Endothelial cell of umbilical vein (primary cell): ENCODE measurements at regions not wholly inside any gene's neighbourhood (a gene's known extent, or its start where the extent isn't known, plus 50 kb on each side); places are given as distances from the start of the nearest gene placed in this dataset.

ENCODE experiments used
- BruUV-seq: library from RNA; stranded (reverse); fragments of 400-500 nt; replicated peaks from 2 replicates; lab custom pipeline; 2021; lab: Mats Ljungman, UMichigan
- CTCF ChIA-PET: fragments of 300-600, 350-600 bp; sonication (Branson Sonifier 250); formaldehyde crosslinking; loops from one replicate; lab custom pipeline; 2021; ENCODE audit warnings: antibody characterized with exemption, inconsistent platforms; lab: Charles Lee
- POLR2A ChIA-PET: fragments of 300-600, 350-600 bp; sonication (Branson Sonifier 250); formaldehyde crosslinking; loops from one replicate; lab custom pipeline; 2021; ENCODE audit warnings: antibody characterized with exemption, inconsistent platforms; lab: Charles Lee
- DNase-seq: peaks from one replicate; pipeline ENCODE4 v3.0.0-alpha.2; 2011; ENCODE audit warnings: low read depth, low spot score
- FAIRE-seq: peaks from 2 replicates; lab custom pipeline; 2011; peaks lifted over from hg19 to GRCh38; lab: Jason Lieb, UNC
- H2AFZ ChIP-seq: 2 replicates; pipeline ENCODE4 v1.6.0; 2012; ENCODE audit warnings: low read depth, low read length, control low read depth, inconsistent platforms
- H3K27ac ChIP-seq: 2 replicates; pipeline ENCODE4 v1.5.1; 2011; ENCODE audit warnings: low read depth, mild to moderate bottlenecking, control low read depth, low read length, moderate library complexity; ENCODE audit not compliant: insufficient read depth
- H3K27me3 ChIP-seq, 2 experiments: 2 replicates each; pipeline versions ENCODE4 v1.6.0 to v1.6.1; 2011; ENCODE audit warnings: low read length in 2 of 2, mixed read lengths in 1 of 2; ENCODE audit not compliant: control insufficient read depth in 2 of 2, insufficient read depth in 2 of 2
- H3K36me3 ChIP-seq, 2 experiments: 2 replicates in 1 of 2; 3 replicates in 1 of 2; pipeline ENCODE4 v1.5.1; 2011; ENCODE audit warnings: low read length in 2 of 2, mild to moderate bottlenecking in 1 of 2, moderate library complexity in 1 of 2; ENCODE audit not compliant: control insufficient read depth in 2 of 2, insufficient read depth in 2 of 2; ENCODE audit errors: extremely low read depth in 1 of 2
- H3K4me1 ChIP-seq: 3 replicates; pipeline ENCODE4 v1.5.1; 2011; ENCODE audit warnings: mild to moderate bottlenecking, low read length; ENCODE audit not compliant: control insufficient read depth, insufficient read depth; ENCODE audit errors: extremely low read depth
- H3K4me2 ChIP-seq: 2 replicates; pipeline ENCODE4 v1.6.1; 2011; ENCODE audit warnings: low read length, control low read depth, mixed read lengths; ENCODE audit not compliant: insufficient read depth
- H3K4me3 ChIP-seq, 3 experiments: fragments of 200-600 bp in 1 of 3; sonication (generic), shearing (Covaris generic) in 1 of 3; replicated peaks in 1 of 3; 2 replicates each; pipeline ENCODE4 v1.5.1; 2011 to 2016; ENCODE audit warnings: control low read depth in 3 of 3, low read length in 3 of 3, mild to moderate bottlenecking in 2 of 3, inconsistent platforms in 1 of 3, low read depth in 1 of 3, moderate library complexity in 1 of 3; ENCODE audit not compliant: insufficient read depth in 1 of 3
- H3K79me2 ChIP-seq: 2 replicates; pipeline ENCODE4 v1.6.0; 2012; ENCODE audit warnings: low read length, inconsistent platforms; ENCODE audit not compliant: control insufficient read depth, insufficient read depth
- H3K9ac ChIP-seq: replicated peaks from 2 replicates; pipeline ENCODE3; 2011; ENCODE audit warnings: low read length, control low read depth; ENCODE audit not compliant: insufficient read depth; ENCODE audit errors: extremely low read depth
- H3K9me1 ChIP-seq: replicated peaks from 3 replicates; pipeline ENCODE4 v1.6.0; 2011; ENCODE audit warnings: mild to moderate bottlenecking, low read length; ENCODE audit not compliant: control insufficient read depth, insufficient read depth; ENCODE audit errors: extremely low read depth
- H3K9me3 ChIP-seq: replicated peaks from 2 replicates; pipeline ENCODE4 v1.5.1; 2012; ENCODE audit warnings: low read length, inconsistent platforms; ENCODE audit not compliant: control insufficient read depth, insufficient read depth
- H4K20me1 ChIP-seq: replicated peaks from 2 replicates; pipeline ENCODE3; 2011; ENCODE audit warnings: mild to moderate bottlenecking, low read length; ENCODE audit not compliant: control insufficient read depth, insufficient read depth; ENCODE audit errors: extremely low read depth
- CTCF ChIP-seq, 2 donors: IDR thresholded peaks; 1 replicate in 1 of 2; 2 replicates in 1 of 2; pipeline ENCODE4 v1.5.1; 2011; ENCODE audit warnings: low read length in 2 of 2, mild to moderate bottlenecking in 2 of 2, moderate library complexity in 2 of 2, control low read depth in 1 of 2, inconsistent platforms in 1 of 2, low read depth in 1 of 2; ENCODE audit not compliant: insufficient read depth in 1 of 2; ENCODE audit errors: extremely low read depth in 1 of 2
- EZH2 ChIP-seq: IDR thresholded peaks from 2 replicates; pipeline ENCODE4 v1.6.1; 2012; ENCODE audit warnings: borderline replicate concordance, low read depth, mild to moderate bottlenecking, moderate library complexity, low read length, inconsistent platforms; ENCODE audit not compliant: severe bottlenecking
- GATA2 ChIP-seq: IDR thresholded peaks from 2 replicates; pipeline ENCODE4 v1.7.0; 2011; ENCODE audit warnings: low read depth, mild to moderate bottlenecking, moderate library complexity, mixed read lengths, low read length; ENCODE audit not compliant: insufficient read length, insufficient read depth
- JUN ChIP-seq: IDR thresholded peaks from 2 replicates; pipeline ENCODE4 v1.6.1; 2011; ENCODE audit warnings: borderline replicate concordance, low read depth; ENCODE audit not compliant: insufficient read length, insufficient read depth
- MYC ChIP-seq: IDR thresholded peaks from one replicate; pipeline ENCODE4 v1.6.1; 2011; ENCODE audit warnings: mild to moderate bottlenecking, low read depth, low read length
- dilution Hi-C: fragments of 300-500 bp; cut with MboI; formaldehyde crosslinking; loops from one replicate; pipeline ENCODE4 v1.15.0; 2019; ENCODE audit warnings: low sequenced_read_pairs; ENCODE audit not compliant: extremely low pct_ligation_motif_present
- intact Hi-C: fragments of 100-400 bp; cut with micrococcal nuclease; formaldehyde crosslinking; loops from one replicate; pipeline ENCODE4 v1.10.0; 2022

GRCh38 chr7:46133072-46133471, 212.0 kb upstream of the IGFBP3 start:
- DNase-seq (no peak), FAIRE-seq (no peak)
- Histone ChIP-seq H3K9me1 (no peaks in the 10 kb centered on the region), H3K4me2 (no peak overlapping the region), H3K4me1 (no peaks in the 10 kb centered on the region), H4K20me1 (no peaks in the 10 kb centered on the region), H2AFZ (no peak overlapping the region), H3K9ac (no peak overlapping the region), H3K27ac (no peak overlapping the region), H3K9me3 (no peaks in the 10 kb centered on the region), H3K4me3 (no peak overlapping the region), H3K36me3 (no peaks in the 10 kb centered on the region), H3K79me2 (no peaks in the 10 kb centered on the region), H3K27me3 (no peaks in the 10 kb centered on the region)
- ChIA-PET CTCF (no interaction called here), POLR2A (no interaction called here)
- dilution Hi-C loops (no loop called here), intact Hi-C loops (no loop called here)
- BruUV-seq, result no TSS peak
- TF ChIP-seq EZH2, result no peak
- no peak for TF ChIP-seq JUN
- no peak for TF ChIP-seq CTCF (IDR thresholded peaks at IDR 0.05; ENCODE audit: extremely low read depth in 1 of 2, insufficient read depth in 1 of 2, low read depth in 1 of 2, low read length in 2 of 2)
- TF ChIP-seq MYC, result no peak
- TF ChIP-seq GATA2, result no peak
